ENCODE measurements at regions not wholly inside any gene's neighbourhood (a gene's known extent, or its start where the extent isn't known, plus 50 kb on each side); places are given as distances from the start of the nearest gene placed in this dataset.

DNA sequence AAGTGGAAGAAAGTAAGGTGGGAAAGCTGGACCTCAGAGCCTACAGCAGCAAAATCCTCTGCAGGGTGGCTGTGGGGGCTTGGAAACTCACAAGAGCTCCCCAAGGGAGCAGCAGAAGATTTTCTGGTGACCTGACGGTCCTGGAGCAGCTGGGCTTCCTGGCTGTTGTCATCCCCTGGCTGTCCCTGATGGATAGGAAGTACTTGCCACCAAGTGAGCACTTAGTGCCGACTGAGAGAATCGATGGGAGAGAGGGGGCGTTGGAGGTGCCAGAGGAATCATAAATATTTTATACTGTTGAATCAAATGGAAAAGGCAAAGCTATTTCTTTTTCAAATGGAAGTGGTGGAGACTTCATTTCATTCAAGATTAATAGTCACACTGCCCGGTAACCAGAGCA, 167.1 kb upstream of the ITGB1 start:
- TF ChIP-seq BCL11A (IDR thresholded peaks at IDR 0.05; ENCODE audit: low read depth in 2 of 2, low read length in 2 of 2) (no peak), POLR2A (IDR thresholded peaks at IDR 0.05; ENCODE audit: control extremely low read depth in 1 of 2, low read depth in 2 of 2, low read length in 2 of 2) (no peak), TAF1 (IDR thresholded peaks at IDR 0.05; ENCODE audit: low read depth, low read length) (no peak), EZH2 (IDR thresholded peaks at IDR 0.05; ENCODE audit: low read depth, low read length, severe bottlenecking) (no peak), EP300 (IDR thresholded peaks at IDR 0.05; ENCODE audit: borderline replicate concordance in 1 of 2, low read depth in 2 of 2, low read length in 2 of 2) (no peak), SUZ12 (IDR thresholded peaks at IDR 0.05; ENCODE audit: low read length) (no peak)
- TF ChIP-seq, protein P1, sequence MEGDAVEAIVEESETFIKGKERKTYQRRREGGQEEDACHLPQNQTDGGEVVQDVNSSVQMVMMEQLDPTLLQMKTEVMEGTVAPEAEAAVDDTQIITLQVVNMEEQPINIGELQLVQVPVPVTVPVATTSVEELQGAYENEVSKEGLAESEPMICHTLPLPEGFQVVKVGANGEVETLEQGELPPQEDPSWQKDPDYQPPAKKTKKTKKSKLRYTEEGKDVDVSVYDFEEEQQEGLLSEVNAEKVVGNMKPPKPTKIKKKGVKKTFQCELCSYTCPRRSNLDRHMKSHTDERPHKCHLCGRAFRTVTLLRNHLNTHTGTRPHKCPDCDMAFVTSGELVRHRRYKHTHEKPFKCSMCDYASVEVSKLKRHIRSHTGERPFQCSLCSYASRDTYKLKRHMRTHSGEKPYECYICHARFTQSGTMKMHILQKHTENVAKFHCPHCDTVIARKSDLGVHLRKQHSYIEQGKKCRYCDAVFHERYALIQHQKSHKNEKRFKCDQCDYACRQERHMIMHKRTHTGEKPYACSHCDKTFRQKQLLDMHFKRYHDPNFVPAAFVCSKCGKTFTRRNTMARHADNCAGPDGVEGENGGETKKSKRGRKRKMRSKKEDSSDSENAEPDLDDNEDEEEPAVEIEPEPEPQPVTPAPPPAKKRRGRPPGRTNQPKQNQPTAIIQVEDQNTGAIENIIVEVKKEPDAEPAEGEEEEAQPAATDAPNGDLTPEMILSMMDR (IDR thresholded peaks at IDR 0.05; ENCODE audit: control extremely low read depth in 1 of 3, insufficient read depth in 1 of 3, low read depth in 1 of 3, low read length in 3 of 3) = no peak

Measured in H1 (cell line).